GM23338 (cell line): ENCODE measurements at regions not wholly inside any gene's neighbourhood (a gene's known extent, or its start where the extent isn't known, plus 50 kb on each side); places are given as distances from the start of the nearest gene placed in this dataset.

Experiments used
- ATAC-seq: fragments of 200-7000 bp; cut with Tn5 transposase; 3 replicates; pipeline ENCODE4 v1.9.1; 2020
- DNase-seq: peaks from one replicate; pipeline ENCODE4 v3.0.0-alpha.2; 2015; ENCODE audit warnings: low spot score
- H2AFZ ChIP-seq: fragments of 200-600 bp; sonication (generic); 2 replicates; pipeline ENCODE4 v1.8.0; 2016; ENCODE audit warnings: antibody characterized with exemption, mild to moderate bottlenecking, moderate library complexity
- H3F3A ChIP-seq: fragments of 200-600 bp; sonication (generic); replicated peaks from 2 replicates; pipeline ENCODE4 v1.8.0; 2017; ENCODE audit warnings: antibody characterized with exemption, mixed run types, low read depth
- H3K27ac ChIP-seq: fragments of 200-600 bp; sonication (generic); 2 replicates; pipeline ENCODE4 v1.6.1; 2016; ENCODE audit warnings: low read depth
- H3K27me3 ChIP-seq: fragments of 200-600 bp; sonication (generic); 2 replicates; pipeline ENCODE4 v1.8.0; 2016; ENCODE audit warnings: mild to moderate bottlenecking, mixed run types, moderate library complexity; ENCODE audit not compliant: insufficient read depth
- H3K36me3 ChIP-seq: fragments of 200-600 bp; sonication (generic); 2 replicates; pipeline ENCODE4 v1.8.0; 2016; ENCODE audit warnings: mild to moderate bottlenecking; ENCODE audit not compliant: insufficient read depth
- H3K4me1 ChIP-seq: fragments of 200-600 bp; sonication (generic); 2 replicates; pipeline ENCODE4 v1.8.0; 2016; ENCODE audit warnings: mild to moderate bottlenecking, moderate library complexity; ENCODE audit not compliant: insufficient read depth
- H3K4me2 ChIP-seq: fragments of 200-600 bp; sonication (generic); 2 replicates; pipeline ENCODE4 v1.7.1; 2017; ENCODE audit warnings: mixed run types
- H3K4me3 ChIP-seq: fragments of 200-600 bp; sonication (generic); 2 replicates; pipeline ENCODE4 v1.6.1; 2016; ENCODE audit warnings: mixed run types
- H3K79me2 ChIP-seq: fragments of 200-600 bp; sonication (generic); replicated peaks from 2 replicates; pipeline ENCODE4 v1.8.0; 2017; ENCODE audit warnings: mild to moderate bottlenecking; ENCODE audit not compliant: insufficient read depth
- H3K9me2 ChIP-seq: fragments of 200-600 bp; sonication (generic); 2 replicates; pipeline ENCODE4 v1.8.0; 2017; ENCODE audit not compliant: insufficient read depth
- H4K20me1 ChIP-seq: fragments of 200-600 bp; sonication (generic); replicated peaks from 2 replicates; pipeline ENCODE4 v1.8.0; 2017; ENCODE audit warnings: mild to moderate bottlenecking; ENCODE audit not compliant: insufficient read depth
- H3K27ac Mint-ChIP-seq: 2 replicates; pipeline ENCODE4 v1.8.0; 2020; ENCODE audit warnings: inconsistent platforms, mild to moderate bottlenecking, moderate library complexity, mixed read lengths
- H3K27me3 Mint-ChIP-seq: 3 replicates; pipeline ENCODE4 v1.8.0; 2022; ENCODE audit warnings: low read depth, mild to moderate bottlenecking, moderate library complexity, mixed read lengths, inconsistent platforms; ENCODE audit not compliant: insufficient read depth, poor library complexity
- H3K36me3 Mint-ChIP-seq: 3 replicates; pipeline ENCODE4 v1.8.0; 2021; ENCODE audit warnings: low read depth, mild to moderate bottlenecking, inconsistent platforms, moderate library complexity, mixed read lengths
- H3K4me1 Mint-ChIP-seq: 3 replicates; pipeline ENCODE4 v1.8.0; 2020; ENCODE audit warnings: mild to moderate bottlenecking, inconsistent platforms, mixed read lengths
- H3K4me3 Mint-ChIP-seq: 3 replicates; pipeline ENCODE4 v1.8.0; 2021; ENCODE audit warnings: moderate library complexity, mild to moderate bottlenecking, inconsistent platforms, mixed read lengths
- H3K9me3 Mint-ChIP-seq: 3 replicates; pipeline ENCODE4 v1.8.0; 2020; ENCODE audit warnings: moderate library complexity, mild to moderate bottlenecking, inconsistent platforms, mixed read lengths
- CREB1 ChIP-seq: fragments of 250-450 bp; sonication (Bioruptor Pico); IDR thresholded peaks from 2 replicates; pipeline ENCODE4 v1.5.0; 2020; ENCODE audit warnings: low read depth, mild to moderate bottlenecking, moderate library complexity
- CTCF ChIP-seq, 2 experiments: fragments of 200-600 bp in 1 of 2; sonication (generic) in 1 of 2; conservative IDR thresholded peaks; 2 replicates each; pipeline versions ENCODE4 v1.5.1 to v1.6.1; 2016 to 2017; ENCODE audit warnings: antibody characterized with exemption in 2 of 2, low read depth in 2 of 2, mild to moderate bottlenecking in 2 of 2, moderate library complexity in 1 of 2
- ETS1 ChIP-seq: IDR thresholded peaks from 2 replicates; pipeline ENCODE4 v1.6.1; 2016; ENCODE audit warnings: antibody characterized with exemption
- EZH2phosphoT487 ChIP-seq: fragments of 200-600 bp; sonication (generic); IDR thresholded peaks from one replicate; pipeline ENCODE4 v1.8.1; 2018; ENCODE audit warnings: antibody characterized with exemption; ENCODE audit not compliant: unreplicated experiment
- JUNB ChIP-seq: IDR thresholded peaks from one replicate; pipeline ENCODE4 v1.6.1; 2016; ENCODE audit warnings: antibody characterized with exemption; ENCODE audit not compliant: unreplicated experiment
- POLR2AphosphoS5 ChIP-seq: IDR thresholded peaks from 2 replicates; pipeline ENCODE4 v1.6.1; 2016; ENCODE audit warnings: antibody characterized with exemption, low read depth
- STAT1 ChIP-seq: IDR thresholded peaks from one replicate; pipeline ENCODE4 v1.6.1; 2016; ENCODE audit warnings: antibody characterized with exemption; ENCODE audit not compliant: unreplicated experiment
- ZNF114 ChIP-seq: fragments of 250-450 bp; sonication (Bioruptor Pico); IDR thresholded peaks from 2 replicates; pipeline ENCODE4 v1.5.0; 2020; ENCODE audit warnings: mild to moderate bottlenecking, moderate library complexity
- ZNF462 ChIP-seq: fragments of 250-450 bp; sonication (Bioruptor Pico); IDR thresholded peaks from 2 replicates; pipeline ENCODE4 v1.5.0; 2020; ENCODE audit warnings: mild to moderate bottlenecking, moderate library complexity

GRCh38 chrX:8345473-8345872, 119.2 kb upstream of the VCX3B start:
- no peaks in the 10 kb centered on the region for H3K36me3 ChIP-seq
- Mint-ChIP-seq H3K36me3 (no peaks in the 10 kb centered on the region), H3K27me3 (no peaks in the 10 kb centered on the region), H3K4me1 (no peaks in the 10 kb centered on the region), H3K4me3 (no peak overlapping the region), H3K27ac (no peak overlapping the region), H3K9me3 (no peaks in the 10 kb centered on the region; the same call in 2 of the 3 replicates)
- no peak overlapping the region for H3K4me2 ChIP-seq
- no peaks in the 10 kb centered on the region for H3K27me3 ChIP-seq
- no peaks in the 10 kb centered on the region for H4K20me1 ChIP-seq
- no peak overlapping the region for H2AFZ ChIP-seq
- no peak overlapping the region for H3K27ac ChIP-seq
- TF ChIP-seq POLR2AphosphoS5 (no peak), CTCF (conservative IDR thresholded peaks at IDR 0.05; ENCODE audit: low read depth in 2 of 2) (no peak), ZNF114 (CRISPR knock-in tag) (no peak), STAT1 (no peak), CREB1 (CRISPR knock-in tag) (no peak), JUNB (no peak)
- no peak overlapping the region for H3K4me3 ChIP-seq
- H3F3A ChIP-seq = no peaks in the 10 kb centered on the region
- H3K4me1 ChIP-seq = no peaks in the 10 kb centered on the region
- H3K9me2 ChIP-seq = no peaks in the 10 kb centered on the region
- ATAC-seq = no peak
- DNase-seq = no peak
- no peaks in the 10 kb centered on the region for H3K79me2 ChIP-seq

GRCh38 chrX:8346060-8346459, 118.6 kb upstream of the VCX3B start:
- Mint-ChIP-seq H3K4me3 (no peak overlapping the region), H3K27ac (no peak overlapping the region), H3K27me3 (no peaks in the 10 kb centered on the region), H3K36me3 (no peaks in the 10 kb centered on the region), H3K9me3 (no peaks in the 10 kb centered on the region; the same call in 2 of the 3 replicates), H3K4me1 (no peaks in the 10 kb centered on the region)
- H3K27ac ChIP-seq = no peak overlapping the region
- no peak for DNase-seq
- no peak overlapping the region for H3K4me2 ChIP-seq
- H3K4me3 ChIP-seq = no peak overlapping the region
- no peaks in the 10 kb centered on the region for H3K4me1 ChIP-seq
- no peaks in the 10 kb centered on the region for H3K36me3 ChIP-seq
- no peaks in the 10 kb centered on the region for H3K79me2 ChIP-seq
- H3F3A ChIP-seq = no peaks in the 10 kb centered on the region
- no peak for ATAC-seq
- no peaks in the 10 kb centered on the region for H3K27me3 ChIP-seq
- H3K9me2 ChIP-seq = no peaks in the 10 kb centered on the region
- H4K20me1 ChIP-seq = no peaks in the 10 kb centered on the region
- no peak overlapping the region for H2AFZ ChIP-seq
- TF ChIP-seq ZNF462 (no peak), EZH2phosphoT487 (no peak), ETS1 (no peak), CTCF (conservative IDR thresholded peaks at IDR 0.05; ENCODE audit: low read depth in 2 of 2) (no peak)
